ENCODE measurements at regions not wholly inside any gene's neighbourhood (a gene's known extent, or its start where the extent isn't known, plus 50 kb on each side); places are given as distances from the start of the nearest gene placed in this dataset.
"Not testable (repeated sequence)": the region's sequence is repeated elsewhere in the genome, so short reads cannot be mapped to it uniquely, and the experiment has no call there.

DNA sequence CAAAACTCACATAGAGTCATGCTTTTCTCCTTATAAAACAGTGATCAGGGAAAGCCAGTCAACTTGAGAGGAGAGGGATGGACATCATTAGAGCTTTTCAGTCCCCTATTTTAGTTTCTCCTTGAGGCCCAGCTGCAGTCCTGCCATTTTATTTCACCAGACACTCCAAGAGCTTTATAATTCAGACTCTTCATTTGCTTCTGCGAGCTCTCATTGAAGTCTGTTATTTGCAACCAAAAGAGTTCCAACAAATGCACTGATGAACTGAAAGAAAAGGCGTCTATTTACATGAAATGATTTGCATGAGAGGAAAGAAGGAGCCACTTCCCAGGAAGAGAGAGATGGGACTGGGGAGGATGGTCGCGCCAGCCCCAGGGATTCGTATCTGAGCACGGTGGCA lies 86.8 kb downstream of the NDUFA12 start:
- no peak for DNase-seq (ENCODE audit: low read depth in 3 of 3)

GRCh38 chr12:94909663-94910062 lies 93.8 kb downstream of the NDUFA12 start:
- DNase-seq (ENCODE audit: low read depth in 3 of 3), result no peak

DNA sequence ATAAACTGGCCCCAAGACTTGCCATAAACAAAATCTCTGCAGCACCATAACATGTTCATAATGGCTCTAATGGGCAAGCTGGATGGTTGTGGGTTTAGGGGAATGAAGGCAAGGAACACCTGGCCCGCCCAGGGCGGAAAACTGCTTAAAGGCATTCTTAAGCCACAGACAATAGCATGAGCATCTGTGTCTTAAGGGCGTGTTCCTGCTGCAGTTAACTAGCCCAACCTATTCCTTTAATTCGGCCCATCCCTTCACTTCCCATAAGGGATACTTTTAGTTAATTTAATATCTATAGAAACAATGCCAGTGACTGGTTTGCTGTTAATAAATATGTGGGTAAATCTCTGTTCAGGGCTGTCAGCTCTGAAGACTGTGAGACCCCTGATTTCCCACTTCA lies 97.7 kb downstream of the NDUFA12 start:
- DNase-seq (ENCODE audit: low read depth in 3 of 3), result not testable (repeated sequence)

DNA sequence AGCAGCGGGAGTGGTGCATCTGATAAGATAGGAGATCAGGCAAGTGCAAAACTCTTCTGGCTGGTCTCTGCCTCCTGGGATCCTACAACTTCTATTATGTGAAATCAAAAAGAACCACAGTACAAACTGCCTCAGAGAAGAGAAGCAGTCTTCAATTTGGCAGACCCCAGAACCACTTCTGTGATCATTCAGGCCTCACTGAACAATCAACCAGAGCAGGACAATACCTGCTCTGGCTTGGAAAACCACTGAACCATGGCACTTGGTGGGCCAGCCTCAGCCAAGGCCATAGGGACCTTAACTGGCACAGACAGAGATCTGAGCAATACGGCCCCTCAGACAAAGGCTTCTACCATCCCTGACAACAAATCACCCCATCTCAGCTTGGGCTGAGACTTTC lies 103.0 kb downstream of the NDUFA12 start:
- DNase-seq (ENCODE audit: low read depth in 3 of 3), result no peak

DNA sequence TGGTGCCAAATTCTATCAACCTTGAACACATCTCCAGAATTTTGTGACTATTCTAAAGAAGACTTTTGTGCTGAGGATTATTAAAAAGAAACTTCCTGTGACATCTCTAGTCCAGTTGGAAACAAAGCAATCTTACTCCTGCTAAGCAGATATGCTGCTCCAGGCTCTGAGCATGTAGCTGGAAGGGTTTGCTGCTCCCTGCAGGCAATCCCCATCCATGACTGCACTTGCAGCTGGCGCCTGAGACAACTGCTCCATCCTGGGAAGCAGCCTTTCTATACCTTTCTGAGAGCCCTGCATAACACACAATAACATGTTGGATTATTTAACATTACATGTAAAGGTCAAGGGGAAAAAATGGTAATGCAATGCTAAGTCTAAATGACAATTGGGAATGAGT lies 105.1 kb downstream of the NDUFA12 start:
- no peak for DNase-seq (ENCODE audit: low read depth in 3 of 3)

GRCh38 chr12:94892544-94893267 lies 110.8 kb downstream of the NDUFA12 start:
- no peak for DNase-seq (ENCODE audit: low read depth in 3 of 3)

GRCh38 chr12:94889445-94890210 lies 113.9 kb downstream of the NDUFA12 start:
- no peak for DNase-seq (ENCODE audit: low read depth in 3 of 3)

- no peak for DNase-seq (ENCODE audit: low read depth in 3 of 3)
These were observed 124.0 kb downstream of the NDUFA12 start for GRCh38 chr12:94879542-94879941.

DNA sequence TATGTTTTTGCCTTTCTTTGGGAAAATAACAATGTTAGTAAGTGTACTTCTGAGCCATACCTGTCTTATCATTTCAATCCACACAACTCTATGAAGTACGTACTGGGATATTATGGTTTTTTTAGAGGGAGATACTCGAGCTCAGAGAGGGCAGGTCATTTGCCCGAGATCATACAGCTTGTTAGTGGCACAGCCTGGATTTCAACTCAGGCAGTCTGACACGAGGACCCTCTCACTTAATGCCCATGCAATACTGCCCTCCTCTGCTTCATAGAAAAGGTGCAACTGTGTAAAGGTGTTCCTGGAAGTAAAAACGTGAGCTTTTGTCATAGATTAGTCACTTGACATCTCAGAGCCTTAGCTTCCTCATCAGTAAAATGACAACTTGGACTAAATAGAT lies 128.0 kb downstream of the NDUFA12 start:
- no peak for DNase-seq (ENCODE audit: low read depth in 3 of 3)

- DNase-seq (ENCODE audit: low read depth in 3 of 3), result no peak
These were observed 128.8 kb downstream of the NDUFA12 start for GRCh38 chr12:94874518-94875302.

DNA sequence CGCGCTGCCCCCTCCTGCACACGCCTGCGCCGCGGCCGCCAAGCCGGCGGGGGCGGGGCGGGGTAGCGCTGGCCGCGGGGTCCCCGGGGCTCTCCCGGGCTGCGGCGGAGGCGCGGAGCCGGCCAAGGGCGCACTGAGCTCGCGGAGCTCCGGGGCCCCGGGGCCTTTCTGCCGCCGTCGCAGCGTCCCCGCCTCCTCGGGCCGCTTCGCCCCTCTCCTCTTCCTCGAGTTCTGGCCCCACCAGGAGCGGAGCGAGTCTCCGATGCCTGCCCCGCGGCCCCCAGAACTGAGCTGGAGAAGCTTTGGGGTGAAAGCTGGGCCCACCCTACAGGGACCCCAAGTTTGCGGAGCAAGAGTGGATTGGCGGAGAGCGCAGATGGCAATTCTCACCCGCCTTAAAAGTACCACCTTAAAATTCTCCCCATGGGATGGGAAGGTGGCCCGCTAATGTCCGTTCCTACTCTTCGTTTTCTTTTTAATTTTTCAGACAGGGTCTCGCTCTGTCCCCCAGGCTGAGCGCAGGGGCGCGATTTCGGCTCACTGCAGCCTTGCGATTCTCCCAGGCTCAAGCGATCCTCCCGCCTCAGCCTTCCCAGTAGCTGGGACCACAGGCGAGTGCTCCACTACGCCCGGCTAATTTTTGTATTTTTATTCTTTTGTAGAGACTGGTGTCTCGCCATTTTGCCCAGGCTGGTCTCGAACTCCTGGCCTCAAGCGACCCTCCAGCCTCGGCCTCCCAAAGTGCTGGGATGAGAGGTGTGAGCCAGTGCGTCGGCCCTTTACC lies 129.6 kb downstream of the NDUFA12 start:
- no peak for DNase-seq (ENCODE audit: low read depth in 3 of 3)

GRCh38 chr12:94872971-94873733 lies 130.3 kb downstream of the NDUFA12 start:
- DNase-seq (ENCODE audit: low read depth in 3 of 3), result no peak

DNA sequence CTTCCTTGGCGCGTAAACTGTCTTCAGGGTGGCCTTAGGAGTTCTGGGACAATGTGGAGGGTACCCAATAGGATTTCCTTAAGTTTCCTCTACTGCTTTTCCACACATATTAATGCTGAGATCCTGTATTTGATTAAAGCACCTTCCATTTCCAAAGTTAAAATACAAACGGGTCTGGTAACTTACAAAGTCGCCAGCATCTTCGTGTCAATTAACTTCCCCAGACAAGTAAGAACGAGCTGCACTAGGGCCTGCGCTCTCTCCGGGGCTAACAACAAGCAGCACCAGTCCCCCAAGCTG lies 130.9 kb downstream of the NDUFA12 start:
- DNase-seq (ENCODE audit: low read depth in 3 of 3), result no peak

DNA sequence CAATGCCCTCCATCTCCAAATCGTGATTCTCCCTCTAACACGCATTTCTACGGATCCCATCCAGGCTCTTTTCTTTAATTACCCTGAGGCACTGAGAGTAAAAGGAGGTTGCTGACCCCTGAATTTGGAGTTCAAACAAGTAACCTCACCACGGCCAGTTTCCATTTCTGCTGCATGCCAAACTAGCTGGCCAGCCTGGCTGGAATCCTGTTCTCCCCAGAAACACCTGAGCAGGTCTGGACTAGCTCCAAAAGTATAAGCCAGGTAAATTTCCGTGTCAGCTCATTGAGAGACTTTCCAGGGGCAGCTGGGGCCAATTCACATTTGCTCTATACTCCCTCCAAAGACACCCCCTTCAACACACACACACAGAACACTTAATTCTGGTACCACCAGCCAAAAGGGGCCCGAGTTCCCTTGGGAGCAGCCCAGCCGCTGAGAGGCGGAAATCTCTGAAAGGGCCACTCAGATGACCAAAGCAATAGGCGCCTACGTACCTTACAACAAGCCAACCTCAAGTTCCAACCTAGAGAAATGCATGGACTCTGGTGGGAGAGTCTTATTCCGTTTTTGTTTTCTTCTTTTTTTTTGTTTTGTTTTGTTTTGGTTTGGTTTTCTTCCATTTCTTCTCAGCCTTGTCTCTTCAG lies 131.4 kb downstream of the NDUFA12 start:
- no peak for DNase-seq (ENCODE audit: low read depth in 3 of 3)

DNA sequence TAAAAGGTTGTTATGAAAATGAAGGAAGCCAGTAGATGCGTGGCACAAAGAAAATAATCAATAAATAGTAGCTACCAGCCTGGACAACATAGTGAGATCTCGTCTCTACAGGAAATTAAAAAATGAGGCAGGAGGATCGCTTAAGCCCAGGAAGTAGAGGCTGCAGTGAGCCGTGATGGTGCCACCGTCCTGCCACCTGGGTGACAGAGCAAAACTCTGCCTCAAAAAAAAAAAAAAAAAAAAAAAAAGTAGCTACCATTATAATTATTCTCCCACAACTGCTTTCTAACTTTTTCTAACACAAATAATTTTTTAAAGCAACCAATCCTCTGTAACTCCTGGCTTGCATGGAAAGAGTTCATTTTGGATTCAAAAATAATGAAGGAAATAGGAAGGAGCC lies 133.0 kb downstream of the NDUFA12 start:
- no peak for DNase-seq (ENCODE audit: low read depth in 3 of 3)

DNA sequence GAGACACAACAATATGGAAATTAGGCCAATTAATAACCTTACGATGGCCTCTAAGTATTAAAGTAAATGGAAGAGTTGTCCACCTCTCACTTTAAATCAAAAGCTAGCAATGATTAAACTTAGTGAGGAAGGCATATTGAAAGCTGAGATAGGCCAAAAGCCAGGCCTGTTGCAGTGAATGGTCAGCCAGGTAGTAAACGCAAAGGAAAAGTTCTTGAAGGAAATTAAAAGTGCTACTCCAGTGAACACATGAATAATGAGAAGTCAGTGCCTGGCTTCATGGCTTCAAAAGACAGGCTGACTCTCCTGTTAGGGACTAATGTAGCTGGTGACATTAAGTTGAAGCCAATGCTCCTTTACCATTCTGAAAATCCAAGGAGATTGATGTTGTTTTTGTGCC lies 135.3 kb downstream of the NDUFA12 start:
- DNase-seq (ENCODE audit: low read depth in 3 of 3), result no peak

DNA sequence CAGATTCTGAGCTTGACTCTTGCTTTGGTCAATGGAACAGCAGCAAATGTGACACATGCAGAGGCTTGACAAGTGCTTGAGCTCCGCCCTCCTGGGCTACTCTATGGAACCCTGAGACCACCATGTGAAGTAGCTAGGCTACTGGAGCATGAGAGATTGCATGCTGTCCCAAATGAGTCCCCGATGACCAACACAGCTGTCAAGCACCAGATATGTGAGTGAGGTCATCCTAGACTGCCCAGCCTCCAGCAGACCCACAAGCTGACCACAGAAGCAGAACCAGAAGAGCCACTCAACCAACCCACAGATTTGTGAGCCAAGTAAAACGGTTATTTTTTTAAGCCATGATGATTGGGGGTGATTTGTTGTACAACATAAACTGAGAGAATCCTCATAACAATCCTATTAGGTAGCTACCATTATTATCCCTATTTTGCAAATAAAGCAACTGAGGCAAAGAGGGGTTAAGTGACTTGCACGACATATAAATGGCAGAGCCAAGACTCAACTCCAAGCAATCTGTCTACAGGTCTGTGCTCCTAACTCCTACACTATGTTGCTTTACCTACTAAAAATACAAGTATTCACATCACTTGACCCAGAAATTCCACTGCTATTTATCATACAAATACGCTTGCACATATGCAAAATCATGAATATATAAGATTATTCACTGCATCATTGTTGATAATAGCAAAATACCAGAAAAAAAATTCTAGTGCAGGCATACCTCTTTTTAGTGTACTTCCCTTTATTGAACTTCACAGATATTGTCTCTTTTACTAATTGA lies 136.2 kb downstream of the NDUFA12 start:
- no peak for DNase-seq (ENCODE audit: low read depth in 3 of 3)

DNA sequence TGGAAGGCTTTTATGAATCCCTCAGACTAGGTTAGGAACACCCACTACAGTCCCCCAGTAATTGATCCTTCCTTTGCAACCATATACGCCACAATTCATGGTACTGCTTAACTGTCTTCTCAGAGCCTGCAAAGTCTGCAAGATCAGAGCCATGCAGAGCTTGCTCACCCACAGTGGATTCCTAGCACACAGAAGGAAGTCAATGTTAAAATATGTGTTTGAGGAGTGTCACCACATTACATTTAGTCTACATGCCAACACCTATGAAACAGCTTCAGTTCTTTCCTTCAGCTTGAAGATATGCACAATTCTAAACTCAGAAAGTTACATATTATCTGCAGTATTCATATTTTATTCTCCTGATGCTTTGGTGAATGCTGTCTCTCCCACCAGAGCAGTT lies 138.5 kb downstream of the NDUFA12 start:
- no peak for DNase-seq (ENCODE audit: low read depth in 3 of 3)

DNA sequence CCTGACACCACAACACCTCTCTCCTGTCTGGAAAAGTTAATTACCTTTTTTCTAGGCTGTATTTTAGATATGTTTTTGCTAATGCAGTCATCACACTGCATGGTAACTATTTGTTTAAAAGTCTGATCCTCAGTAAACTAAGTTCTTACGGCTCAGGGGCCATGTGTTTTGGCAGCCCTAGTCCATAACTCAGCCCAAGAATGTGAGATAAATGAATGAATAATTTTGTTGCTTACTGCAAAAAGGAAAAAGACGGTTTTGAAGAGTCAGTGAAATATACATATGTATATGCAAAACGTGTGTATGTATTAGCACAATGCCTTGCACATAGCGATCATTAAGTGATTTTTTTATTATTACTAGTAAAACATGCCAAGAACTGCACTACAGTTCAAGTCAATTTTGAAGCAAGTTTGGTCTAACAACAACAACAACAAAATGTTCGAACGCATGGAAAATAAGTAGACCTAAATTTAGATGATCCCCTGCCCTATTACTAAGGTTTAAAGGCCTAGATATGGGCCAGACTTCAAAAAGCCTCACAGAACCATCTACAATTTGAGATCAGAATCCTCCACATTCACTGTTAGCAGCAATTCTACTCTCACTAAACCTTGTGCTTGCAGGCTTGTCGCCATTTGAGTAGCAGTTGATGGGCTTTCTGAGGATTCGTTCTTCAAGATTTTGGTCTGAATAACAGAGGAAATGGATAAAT lies 140.0 kb downstream of the NDUFA12 start:
- DNase-seq (ENCODE audit: low read depth in 3 of 3), result no peak
